Duodenal mucosa (tissue), 2 donors: ENCODE measurements at regions not wholly inside any gene's neighbourhood (a gene's known extent, or its start where the extent isn't known, plus 50 kb on each side); places are given as distances from the start of the nearest gene placed in this dataset.

Source experiments
- H3K27ac ChIP-seq: one replicate; pipeline ENCODE4 v1.7.0; 2013; ENCODE audit warnings: low read depth, low read length
- H3K27me3 ChIP-seq, 2 donors: one replicate each; pipeline ENCODE4 v1.7.0; 2013; ENCODE audit warnings: low read length in 2 of 2, control low read depth in 1 of 2; ENCODE audit not compliant: insufficient read depth in 2 of 2, control insufficient read depth in 1 of 2
- H3K36me3 ChIP-seq, 2 donors: one replicate each; pipeline ENCODE4 v1.7.0; 2013; ENCODE audit warnings: low read length in 2 of 2, control low read depth in 1 of 2; ENCODE audit not compliant: insufficient read depth in 2 of 2, control insufficient read depth in 1 of 2
- H3K4me1 ChIP-seq, 2 donors: one replicate each; pipeline ENCODE4 v1.7.0; 2013; ENCODE audit warnings: low read length in 2 of 2, control low read depth in 1 of 2; ENCODE audit not compliant: insufficient read depth in 2 of 2, control insufficient read depth in 1 of 2
- H3K4me3 ChIP-seq, 2 donors: one replicate each; pipeline ENCODE4 v1.7.0; 2013; ENCODE audit warnings: low read length in 2 of 2, low read depth in 1 of 2
- H3K9ac ChIP-seq, 2 donors: one replicate each; pipeline ENCODE4 v1.7.0; 2013; ENCODE audit warnings: low read length in 2 of 2, low read depth in 1 of 2
- H3K9me3 ChIP-seq, 2 donors: one replicate each; pipeline ENCODE4 v1.7.0; 2013; ENCODE audit warnings: low read length in 2 of 2, control low read depth in 1 of 2; ENCODE audit not compliant: control insufficient read depth in 1 of 2

GRCh38 chr3:28637742-28638141 is 289.1 kb upstream of the AZI2 start:
- H3K9ac ChIP-seq = no peak overlapping the region
- no peaks in the 10 kb centered on the region for H3K36me3 ChIP-seq
- H3K9me3 ChIP-seq = no peaks in the 10 kb centered on the region
- H3K4me3 ChIP-seq = no peak overlapping the region
- H3K27ac ChIP-seq = no peak overlapping the region
- H3K27me3 ChIP-seq = no peaks in the 10 kb centered on the region
- H3K4me1 ChIP-seq = no peaks in the 10 kb centered on the region

DNA sequence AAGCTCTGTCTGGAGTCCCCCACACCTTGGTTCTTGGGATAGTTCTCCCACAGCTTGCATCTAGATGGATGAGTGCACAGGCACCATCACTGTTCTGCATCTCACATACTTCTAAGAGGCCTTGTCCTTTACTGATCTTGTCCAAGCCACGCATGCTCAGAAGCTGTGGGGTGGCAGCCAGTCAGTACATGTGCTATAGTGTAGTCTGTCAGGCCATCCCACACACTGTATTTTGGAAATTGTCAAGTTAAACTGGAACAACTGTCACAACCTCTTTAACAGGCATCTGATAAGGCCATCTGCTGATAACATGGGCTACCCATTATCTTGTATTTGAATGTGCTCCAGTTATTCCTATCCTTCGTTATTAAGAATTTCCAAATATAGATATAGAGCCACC is 296.5 kb upstream of the AZI2 start:
- Histone ChIP-seq H3K9ac (no peak overlapping the region), H3K36me3 (no peaks in the 10 kb centered on the region), H3K4me3 (no peak overlapping the region), H3K27ac (no peak overlapping the region), H3K4me1 (no peaks in the 10 kb centered on the region), H3K27me3 (no peaks in the 10 kb centered on the region), H3K9me3 (no peaks in the 10 kb centered on the region)

GRCh38 chr3:28646435-28646834 is 297.8 kb upstream of the AZI2 start:
- no peak overlapping the region for H3K4me3 ChIP-seq

DNA sequence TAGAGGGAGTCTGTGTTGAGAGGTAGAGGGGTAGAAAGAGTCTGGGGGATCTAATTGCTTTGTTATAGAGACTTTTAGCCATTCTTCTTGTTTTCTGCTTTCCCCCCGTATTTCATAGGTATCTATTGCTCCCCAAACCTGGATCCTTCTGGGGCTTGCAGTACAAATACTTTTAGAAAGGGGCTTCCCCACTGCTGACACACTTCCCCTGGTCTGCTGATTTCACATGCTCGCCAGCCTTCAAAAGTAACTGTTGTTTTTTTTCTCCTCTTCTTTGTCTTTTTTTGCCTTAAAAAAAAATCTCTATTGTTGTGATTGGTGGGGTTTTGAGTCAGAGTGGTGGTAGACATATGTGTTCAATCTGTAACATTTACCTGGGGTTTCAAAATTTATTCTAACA is 300.6 kb upstream of the AZI2 start:
- no peaks in the 10 kb centered on the region for H3K4me1 ChIP-seq
- H3K36me3 ChIP-seq = no peaks in the 10 kb centered on the region

More at GRCh38 chr3:28646435-28646834, 297.8 kb upstream of the AZI2 start:
- Histone ChIP-seq H3K27me3 (no peaks in the 10 kb centered on the region), H3K36me3 (no peaks in the 10 kb centered on the region), H3K9ac (no peak overlapping the region), H3K4me1 (no peaks in the 10 kb centered on the region), H3K9me3 (no peaks in the 10 kb centered on the region), H3K27ac (no peak overlapping the region)

GRCh38 chr3:28651159-28651558 is 302.5 kb upstream of the AZI2 start:
- H3K4me3 ChIP-seq = no peak overlapping the region
- no peaks in the 10 kb centered on the region for H3K9me3 ChIP-seq
- H3K27me3 ChIP-seq = no peaks in the 10 kb centered on the region

More for the DNA sequence above, 300.6 kb upstream of the AZI2 start:
- H3K9ac ChIP-seq = no peak overlapping the region
- H3K27me3 ChIP-seq = no peaks in the 10 kb centered on the region
- H3K27ac ChIP-seq = no peak overlapping the region
- no peaks in the 10 kb centered on the region for H3K9me3 ChIP-seq
- no peak overlapping the region for H3K4me3 ChIP-seq

GRCh38 chr3:28664123-28664522 is 315.5 kb upstream of the AZI2 start:
- no peak overlapping the region for H3K4me3 ChIP-seq
- no peaks in the 10 kb centered on the region for H3K36me3 ChIP-seq
- no peak overlapping the region for H3K27ac ChIP-seq
- no peaks in the 10 kb centered on the region for H3K9me3 ChIP-seq
- no peak overlapping the region for H3K9ac ChIP-seq
- no peaks in the 10 kb centered on the region for H3K4me1 ChIP-seq
- no peaks in the 10 kb centered on the region for H3K27me3 ChIP-seq

More at GRCh38 chr3:28651159-28651558, 302.5 kb upstream of the AZI2 start:
- Histone ChIP-seq H3K9ac (no peak overlapping the region), H3K27ac (no peak overlapping the region), H3K4me1 (no peaks in the 10 kb centered on the region), H3K36me3 (no peaks in the 10 kb centered on the region)

DNA sequence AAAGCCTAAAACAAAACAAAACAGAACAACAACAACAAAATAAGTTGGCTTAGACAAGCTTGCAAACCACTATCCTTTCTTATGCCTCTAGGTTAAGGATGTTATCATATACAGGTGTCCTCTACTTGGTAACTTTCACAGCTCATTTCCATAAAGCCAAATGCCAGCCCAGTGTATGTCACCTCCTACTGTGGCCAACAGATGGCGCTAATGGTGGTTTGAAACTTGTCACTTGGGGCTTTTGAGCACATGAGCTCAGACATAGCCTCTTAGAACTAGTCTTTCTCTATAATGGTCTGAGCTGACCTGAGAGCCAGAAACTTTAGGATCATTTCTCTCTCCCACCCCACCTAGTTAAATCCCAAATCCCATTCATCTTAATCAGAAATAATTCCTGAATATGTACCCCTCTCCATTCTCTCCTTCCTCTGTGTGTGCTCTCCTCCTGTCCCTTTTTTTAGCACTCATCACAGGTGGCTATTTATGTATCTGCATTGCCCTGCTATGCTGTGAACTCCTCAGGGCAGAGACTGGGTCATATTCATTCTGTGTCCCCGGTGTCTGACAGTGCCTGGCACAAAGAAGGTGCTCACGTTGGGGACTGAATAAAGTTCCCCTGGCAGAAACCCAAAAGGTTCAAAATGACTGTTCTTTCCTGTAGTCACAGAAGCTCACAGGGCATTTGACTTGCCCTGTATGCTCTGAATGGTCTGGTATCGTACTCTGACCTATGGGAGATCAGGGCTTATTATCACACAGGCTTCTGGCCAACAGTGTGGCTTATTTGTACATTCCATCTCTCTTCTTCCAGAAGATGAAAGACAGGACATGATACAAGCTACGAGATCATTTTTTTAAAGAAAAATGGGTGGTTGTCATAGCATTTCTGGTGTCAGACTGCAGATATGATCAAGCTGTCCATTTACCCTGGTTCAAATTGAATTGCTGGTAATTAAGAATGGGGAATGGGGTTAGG is 319.3 kb upstream of the AZI2 start:
- Histone ChIP-seq H3K4me1 (no peaks in the 10 kb centered on the region), H3K27ac (no peak overlapping the region), H3K36me3 (no peaks in the 10 kb centered on the region), H3K27me3 (no peaks in the 10 kb centered on the region), H3K9me3 (no peaks in the 10 kb centered on the region), H3K4me3 (no peak overlapping the region), H3K9ac (no peak overlapping the region)

GRCh38 chr3:28669870-28670269 is 321.2 kb upstream of the AZI2 start:
- Histone ChIP-seq H3K4me3 (no peak overlapping the region), H3K36me3 (no peaks in the 10 kb centered on the region), H3K27me3 (no peaks in the 10 kb centered on the region), H3K9ac (no peak overlapping the region), H3K27ac (no peak overlapping the region), H3K9me3 (no peaks in the 10 kb centered on the region), H3K4me1 (no peaks in the 10 kb centered on the region)

DNA sequence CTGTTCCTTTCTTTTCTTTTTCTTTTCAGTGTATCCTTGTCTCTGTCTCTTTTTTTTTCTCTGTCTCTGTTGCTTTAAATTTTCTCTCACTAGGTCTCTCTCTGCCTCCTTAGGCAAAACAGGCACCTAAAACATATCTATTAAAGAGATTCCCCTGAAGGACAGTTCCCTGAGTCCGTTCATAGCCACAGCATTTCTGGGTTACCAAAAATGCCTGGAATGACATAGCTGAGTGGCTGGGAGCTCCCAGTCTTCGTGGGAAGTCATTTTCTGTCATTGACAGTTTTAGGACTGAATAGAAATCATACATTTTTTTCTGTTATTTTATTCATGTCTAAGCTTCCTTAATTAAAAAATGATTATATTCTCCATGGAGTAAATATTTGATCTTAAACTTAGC is 323.8 kb upstream of the AZI2 start:
- no peaks in the 10 kb centered on the region for H3K27me3 ChIP-seq
- no peaks in the 10 kb centered on the region for H3K36me3 ChIP-seq
- no peak overlapping the region for H3K4me3 ChIP-seq
- H3K9me3 ChIP-seq = no peaks in the 10 kb centered on the region
- no peak overlapping the region for H3K9ac ChIP-seq
- H3K4me1 ChIP-seq = no peaks in the 10 kb centered on the region
- no peak overlapping the region for H3K27ac ChIP-seq

DNA sequence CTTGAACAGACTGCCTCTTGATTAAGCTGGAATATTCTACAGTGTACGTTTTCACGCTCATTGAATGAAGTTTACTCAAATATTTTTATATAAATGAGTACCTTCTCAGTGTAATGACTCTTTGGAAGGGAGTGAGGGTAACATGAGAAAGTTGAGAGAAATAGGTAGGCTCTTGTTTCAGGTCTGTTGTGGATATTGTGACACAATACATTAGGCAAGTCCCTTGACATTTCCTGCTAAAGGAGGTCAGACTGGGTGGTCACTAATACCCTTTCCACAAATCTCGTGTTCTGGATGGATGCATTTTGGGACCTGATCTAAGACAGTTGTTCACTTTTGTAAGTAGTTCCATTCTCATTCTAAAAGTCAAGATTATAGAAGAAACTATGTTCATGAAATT is 324.8 kb upstream of the AZI2 start:
- no peaks in the 10 kb centered on the region for H3K27me3 ChIP-seq
- H3K27ac ChIP-seq = no peak overlapping the region
- no peaks in the 10 kb centered on the region for H3K36me3 ChIP-seq
- H3K9me3 ChIP-seq = no peaks in the 10 kb centered on the region
- no peaks in the 10 kb centered on the region for H3K4me1 ChIP-seq
- no peak overlapping the region for H3K9ac ChIP-seq
- no peak overlapping the region for H3K4me3 ChIP-seq
